SK-N-SH (cell line): ENCODE measurements at regions not wholly inside any gene's neighbourhood (a gene's known extent, or its start where the extent isn't known, plus 50 kb on each side); places are given as distances from the start of the nearest gene placed in this dataset.

ENCODE experiments used
- CTCF ChIA-PET: fragments of 300-600, 350-600 bp; formaldehyde crosslinking; extraction: SDS; loops from one replicate; lab custom pipeline; 2021; lab: Yijun Ruan, JAX
- POLR2A ChIA-PET: fragments of 350-600 bp; sonication (Branson Sonifier 250); formaldehyde crosslinking; extraction: SDS; loops from one replicate; lab custom pipeline; 2020; ENCODE audit warnings: antibody characterized with exemption, inconsistent platforms; lab: Yijun Ruan, JAX
- DNase-seq: peaks from one replicate; pipeline ENCODE4 v3.0.0; 2012
- H2AFZ ChIP-seq: fragments of 200-600 bp; sonication (generic); 2 replicates; pipeline ENCODE4 v1.8.1; 2016; ENCODE audit warnings: antibody characterized with exemption, mild to moderate bottlenecking, low read depth
- H3F3A ChIP-seq: fragments of 200-600 bp; sonication (generic); replicated peaks from 2 replicates; pipeline ENCODE3; 2016; ENCODE audit warnings: antibody characterized with exemption, mild to moderate bottlenecking; ENCODE audit not compliant: insufficient read depth
- H3K27ac ChIP-seq, 2 experiments: fragments of 200-500 bp in 1 of 2; fragments of 200-600 bp in 1 of 2; sonication (Bioruptor generic) in 1 of 2; sonication (generic), shearing (Covaris generic) in 1 of 2; 2 replicates each; pipeline versions ENCODE4 v1.5.1 to v1.6.1; 2014 to 2016; ENCODE audit warnings: low read depth in 2 of 2, inconsistent platforms in 1 of 2, low read length in 1 of 2, mild to moderate bottlenecking in 1 of 2, mixed read lengths in 1 of 2
- H3K27me3 ChIP-seq: fragments of 200-600 bp; sonication (generic), shearing (Covaris generic); 2 replicates; pipeline ENCODE4 v1.6.1; 2016; ENCODE audit warnings: mixed run types; ENCODE audit not compliant: insufficient read depth
- H3K36me3 ChIP-seq, 2 experiments: fragments of 200-500 bp in 1 of 2; fragments of 200-600 bp in 1 of 2; sonication (Bioruptor generic) in 1 of 2; sonication (generic) in 1 of 2; replicated peaks in 1 of 2; 2 replicates each; pipeline versions ENCODE3 to v1.5.1; 2014 to 2016; ENCODE audit warnings: low read length in 1 of 2, mild to moderate bottlenecking in 1 of 2; ENCODE audit not compliant: insufficient read depth in 2 of 2, control insufficient read depth in 1 of 2
- H3K4me1 ChIP-seq, 2 experiments: fragments of 200-500 bp in 1 of 2; fragments of 200-600 bp in 1 of 2; sonication (Bioruptor generic) in 1 of 2; sonication (generic), shearing (Covaris generic) in 1 of 2; 2 replicates each; pipeline versions ENCODE4 v1.5.1 to v1.6.1; 2014 to 2016; ENCODE audit warnings: low read depth in 1 of 2, low read length in 1 of 2, mixed run types in 1 of 2; ENCODE audit not compliant: insufficient read depth in 2 of 2, control insufficient read depth in 1 of 2
- H3K4me2 ChIP-seq: fragments of 200-600 bp; sonication (generic), shearing (Covaris generic); 2 replicates; pipeline ENCODE4 v1.6.1; 2017; ENCODE audit warnings: mixed run types
- H3K4me3 ChIP-seq, 2 experiments: fragments of 200-500 bp in 1 of 2; fragments of 200-600 bp in 1 of 2; sonication (Bioruptor generic) in 1 of 2; sonication (generic), shearing (Covaris generic) in 1 of 2; 2 replicates each; pipeline versions ENCODE4 v1.5.1 to v1.8.1; 2014 to 2016; ENCODE audit warnings: low read depth in 2 of 2, inconsistent platforms in 1 of 2, low read length in 1 of 2, mild to moderate bottlenecking in 1 of 2, mixed read lengths in 1 of 2, moderate library complexity in 1 of 2
- H3K79me2 ChIP-seq: fragments of 200-600 bp; sonication (generic); 2 replicates; pipeline ENCODE4 v1.8.1; 2017; ENCODE audit warnings: mild to moderate bottlenecking; ENCODE audit not compliant: insufficient read depth
- H3K9ac ChIP-seq: fragments of 200-600 bp; sonication (generic); 2 replicates; pipeline ENCODE4 v1.6.1; 2017; ENCODE audit warnings: mixed run types
- H3K9me2 ChIP-seq: fragments of 200-600 bp; sonication (generic); 2 replicates; pipeline ENCODE4 v1.6.1; 2017; ENCODE audit warnings: mixed run types
- H3K9me3 ChIP-seq: fragments of 200-600 bp; sonication (generic); 2 replicates; pipeline ENCODE4 v1.6.1; 2017; ENCODE audit warnings: mixed run types, mild to moderate bottlenecking, moderate library complexity
- H4K20me1 ChIP-seq: fragments of 200-600 bp; sonication (generic); 2 replicates; pipeline ENCODE4 v1.6.1; 2017; ENCODE audit warnings: mild to moderate bottlenecking, mixed run types; ENCODE audit not compliant: insufficient read depth
- EP300 ChIP-seq, 2 experiments: IDR thresholded peaks; 2 replicates each; pipeline versions ENCODE4 v1.4.0 to v1.6.1; 2012; ENCODE audit warnings: borderline replicate concordance in 1 of 2, low read depth in 1 of 2, low read length in 1 of 2
- EZH2phosphoT487 ChIP-seq: fragments of 200-600 bp; sonication (generic); IDR thresholded peaks from 2 replicates; pipeline ENCODE4 v1.6.1; 2017; ENCODE audit warnings: low read depth, mixed run types, mild to moderate bottlenecking, antibody characterized with exemption, moderate library complexity, borderline replicate concordance
- FOXM1 ChIP-seq: IDR thresholded peaks from 2 replicates; pipeline ENCODE4 v1.4.0; 2012; ENCODE audit warnings: low read depth, mild to moderate bottlenecking
- GABPA ChIP-seq: IDR thresholded peaks from 2 replicates; pipeline ENCODE4 v1.4.0; 2012; ENCODE audit warnings: low read depth, mild to moderate bottlenecking
- JUND ChIP-seq: IDR thresholded peaks from 2 replicates; pipeline ENCODE4 v1.4.0; 2012
- MEF2A ChIP-seq: IDR thresholded peaks from 2 replicates; pipeline ENCODE4 v1.4.0; 2012; ENCODE audit warnings: low read depth, borderline replicate concordance
- NRF1 ChIP-seq: IDR thresholded peaks from 2 replicates; pipeline ENCODE4 v1.6.1; 2012; ENCODE audit warnings: low read depth, mild to moderate bottlenecking, low read length
- SMC3 ChIP-seq: IDR thresholded peaks from 2 replicates; pipeline ENCODE4 v1.6.1; 2012; ENCODE audit warnings: low read depth, low read length, improper control_type of control experiment
- TEAD4 ChIP-seq: IDR thresholded peaks from 2 replicates; pipeline ENCODE4 v1.4.0; 2012; ENCODE audit warnings: mild to moderate bottlenecking, borderline replicate concordance; ENCODE audit not compliant: insufficient read depth
- YY1 ChIP-seq: IDR thresholded peaks from 2 replicates; pipeline ENCODE4 v1.4.0; 2012; ENCODE audit warnings: low read depth, mild to moderate bottlenecking
- WGBS: methylation state at CpG from one replicate; pipeline ENCODE4 v1.1.6; 2017; ENCODE audit warnings: low lambda C conversion rate; 5-methylcytosine and 5-hydroxymethylcytosine counted together
- TF ChIP-seq, protein P1 (sequence below): IDR thresholded peaks from 2 replicates; pipeline ENCODE4 v1.4.0; 2012; ENCODE audit warnings: low read depth, borderline replicate concordance
- TF ChIP-seq, protein P2 (sequence below): IDR thresholded peaks from 2 replicates; pipeline ENCODE4; 2012
- TF ChIP-seq, protein P3 (sequence below): fragments of 200-600 bp; sonication (generic); IDR thresholded peaks from 2 replicates; pipeline ENCODE4 v1.6.1; 2017; ENCODE audit warnings: antibody characterized with exemption, mild to moderate bottlenecking, moderate library complexity
- TF ChIP-seq, protein P4 (sequence below): fragments of 150-350 bp; IDR thresholded peaks from 2 replicates; pipeline ENCODE4 v1.6.1; 2016; ENCODE audit warnings: mild to moderate bottlenecking, low read depth, low read length
- TF ChIP-seq, protein P5 (sequence below): IDR thresholded peaks from 2 replicates; pipeline ENCODE4 v1.4.0; 2012; ENCODE audit warnings: low read depth

DNA sequence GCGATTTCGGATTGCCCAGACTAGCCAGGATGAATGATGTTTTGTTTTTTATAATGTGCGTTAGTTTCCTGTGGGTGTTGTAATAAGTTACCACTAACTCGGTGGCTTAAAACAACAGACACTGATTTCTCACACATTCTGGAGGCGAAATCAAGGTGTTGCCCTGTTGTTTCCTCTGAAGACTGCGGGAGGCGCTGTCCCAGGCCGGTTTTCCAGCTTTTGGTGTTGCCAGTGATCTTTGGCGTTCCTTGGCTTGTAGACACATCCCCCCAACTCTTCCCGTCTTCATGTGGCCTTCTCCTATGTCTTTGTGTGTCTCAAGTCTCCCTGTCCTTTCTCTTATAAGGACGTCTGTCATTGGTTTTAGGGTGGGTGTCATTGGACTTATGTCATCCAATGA is 267.7 kb downstream of the AACS start:
- 52% methylated on average over 11 of the region's 11 CpGs for WGBS
- ChIA-PET POLR2A (no interaction called here), CTCF (interaction anchor here (0.8 kb wide), 1 partner anchor 18 kb away, joined by 3 read pairs; no protein-coding TSS in a partner anchor)
- Histone ChIP-seq H4K20me1 (no peaks in the 10 kb centered on the region), H3K79me2 (no peaks in the 10 kb centered on the region), H3K9ac (no peak overlapping the region), H3K27ac (no peak overlapping the region), H3K4me3 (no peak overlapping the region), H2AFZ (no peak overlapping the region), H3K4me2 (no peak overlapping the region), H3K27me3 (no peaks in the 10 kb centered on the region), H3K9me3 (no peaks in the 10 kb centered on the region), H3K4me1 (no peaks in the 10 kb centered on the region; a peak in 1 of 4 replicates), H3F3A (no peaks in the 10 kb centered on the region), H3K36me3 (no peaks in the 10 kb centered on the region), H3K9me2 (no peaks in the 10 kb centered on the region)
- TF ChIP-seq, protein P1, sequence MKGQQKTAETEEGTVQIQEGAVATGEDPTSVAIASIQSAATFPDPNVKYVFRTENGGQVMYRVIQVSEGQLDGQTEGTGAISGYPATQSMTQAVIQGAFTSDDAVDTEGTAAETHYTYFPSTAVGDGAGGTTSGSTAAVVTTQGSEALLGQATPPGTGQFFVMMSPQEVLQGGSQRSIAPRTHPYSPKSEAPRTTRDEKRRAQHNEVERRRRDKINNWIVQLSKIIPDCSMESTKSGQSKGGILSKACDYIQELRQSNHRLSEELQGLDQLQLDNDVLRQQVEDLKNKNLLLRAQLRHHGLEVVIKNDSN: no peak
- TF ChIP-seq, protein P2, sequence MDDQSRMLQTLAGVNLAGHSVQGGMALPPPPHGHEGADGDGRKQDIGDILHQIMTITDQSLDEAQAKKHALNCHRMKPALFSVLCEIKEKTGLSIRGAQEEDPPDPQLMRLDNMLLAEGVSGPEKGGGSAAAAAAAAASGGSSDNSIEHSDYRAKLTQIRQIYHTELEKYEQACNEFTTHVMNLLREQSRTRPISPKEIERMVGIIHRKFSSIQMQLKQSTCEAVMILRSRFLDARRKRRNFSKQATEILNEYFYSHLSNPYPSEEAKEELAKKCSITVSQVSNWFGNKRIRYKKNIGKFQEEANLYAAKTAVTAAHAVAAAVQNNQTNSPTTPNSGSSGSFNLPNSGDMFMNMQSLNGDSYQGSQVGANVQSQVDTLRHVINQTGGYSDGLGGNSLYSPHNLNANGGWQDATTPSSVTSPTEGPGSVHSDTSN: no peak
- TF ChIP-seq FOXM1 (no peak), SMC3 (no peak)
- TF ChIP-seq, protein P3, sequence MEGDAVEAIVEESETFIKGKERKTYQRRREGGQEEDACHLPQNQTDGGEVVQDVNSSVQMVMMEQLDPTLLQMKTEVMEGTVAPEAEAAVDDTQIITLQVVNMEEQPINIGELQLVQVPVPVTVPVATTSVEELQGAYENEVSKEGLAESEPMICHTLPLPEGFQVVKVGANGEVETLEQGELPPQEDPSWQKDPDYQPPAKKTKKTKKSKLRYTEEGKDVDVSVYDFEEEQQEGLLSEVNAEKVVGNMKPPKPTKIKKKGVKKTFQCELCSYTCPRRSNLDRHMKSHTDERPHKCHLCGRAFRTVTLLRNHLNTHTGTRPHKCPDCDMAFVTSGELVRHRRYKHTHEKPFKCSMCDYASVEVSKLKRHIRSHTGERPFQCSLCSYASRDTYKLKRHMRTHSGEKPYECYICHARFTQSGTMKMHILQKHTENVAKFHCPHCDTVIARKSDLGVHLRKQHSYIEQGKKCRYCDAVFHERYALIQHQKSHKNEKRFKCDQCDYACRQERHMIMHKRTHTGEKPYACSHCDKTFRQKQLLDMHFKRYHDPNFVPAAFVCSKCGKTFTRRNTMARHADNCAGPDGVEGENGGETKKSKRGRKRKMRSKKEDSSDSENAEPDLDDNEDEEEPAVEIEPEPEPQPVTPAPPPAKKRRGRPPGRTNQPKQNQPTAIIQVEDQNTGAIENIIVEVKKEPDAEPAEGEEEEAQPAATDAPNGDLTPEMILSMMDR: peak; percentile 38
- TF ChIP-seq, protein P4, sequence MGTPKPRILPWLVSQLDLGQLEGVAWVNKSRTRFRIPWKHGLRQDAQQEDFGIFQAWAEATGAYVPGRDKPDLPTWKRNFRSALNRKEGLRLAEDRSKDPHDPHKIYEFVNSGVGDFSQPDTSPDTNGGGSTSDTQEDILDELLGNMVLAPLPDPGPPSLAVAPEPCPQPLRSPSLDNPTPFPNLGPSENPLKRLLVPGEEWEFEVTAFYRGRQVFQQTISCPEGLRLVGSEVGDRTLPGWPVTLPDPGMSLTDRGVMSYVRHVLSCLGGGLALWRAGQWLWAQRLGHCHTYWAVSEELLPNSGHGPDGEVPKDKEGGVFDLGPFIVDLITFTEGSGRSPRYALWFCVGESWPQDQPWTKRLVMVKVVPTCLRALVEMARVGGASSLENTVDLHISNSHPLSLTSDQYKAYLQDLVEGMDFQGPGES: no peak
- DNase-seq: no peak

DNA sequence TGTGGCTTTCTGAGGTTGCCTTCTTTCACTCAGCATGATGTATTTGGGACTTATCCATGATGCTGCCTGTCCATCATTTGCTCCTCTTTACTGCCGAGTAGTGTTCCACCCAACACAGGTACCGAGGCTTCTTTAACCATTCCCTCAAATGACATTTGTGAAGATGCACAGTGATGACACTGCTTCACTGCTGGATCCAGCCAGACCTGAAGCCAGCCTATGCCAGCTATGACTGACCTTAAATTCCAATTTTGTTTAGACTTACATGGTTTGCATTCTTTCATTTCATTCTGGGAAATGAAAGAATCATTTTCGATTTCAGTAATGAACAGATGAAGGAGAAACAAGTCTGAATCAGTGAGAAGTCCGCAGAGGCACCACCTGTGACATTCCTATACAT is 271.0 kb downstream of the AACS start:
- Histone ChIP-seq H3K9ac (no peak overlapping the region), H3K4me3 (no peak overlapping the region), H3K79me2 (no peaks in the 10 kb centered on the region), H3K4me1 (no peaks in the 10 kb centered on the region; a peak in 1 of 4 replicates), H3K27ac (no peak overlapping the region), H3K4me2 (no peak overlapping the region), H3K9me3 (no peaks in the 10 kb centered on the region), H2AFZ (no peak overlapping the region), H4K20me1 (no peaks in the 10 kb centered on the region), H3F3A (no peaks in the 10 kb centered on the region), H3K36me3 (no peaks in the 10 kb centered on the region), H3K9me2 (no peaks in the 10 kb centered on the region), H3K27me3 (no peaks in the 10 kb centered on the region)
- ChIA-PET POLR2A (no interaction called here), CTCF (no interaction called here)
- DNase-seq: no peak
- TF ChIP-seq MEF2A: no peak
- no peak for TF ChIP-seq GABPA
- TF ChIP-seq YY1: no peak
- TF ChIP-seq TEAD4: no peak
- TF ChIP-seq, protein P5, sequence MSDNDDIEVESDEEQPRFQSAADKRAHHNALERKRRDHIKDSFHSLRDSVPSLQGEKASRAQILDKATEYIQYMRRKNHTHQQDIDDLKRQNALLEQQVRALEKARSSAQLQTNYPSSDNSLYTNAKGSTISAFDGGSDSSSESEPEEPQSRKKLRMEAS: no peak
- TF ChIP-seq NRF1: no peak
- no peak for TF ChIP-seq EZH2phosphoT487
- TF ChIP-seq EP300 (IDR thresholded peaks at IDR 0.05; ENCODE audit: borderline replicate concordance in 1 of 2, low read depth in 1 of 2, low read length in 1 of 2): no peak
- no peak for TF ChIP-seq JUND
- 8% methylated on average over 4 of the region's 4 CpGs for WGBS
